ENCODE measurements at regions not wholly inside any gene's neighbourhood (a gene's known extent, or its start where the extent isn't known, plus 50 kb on each side); places are given as distances from the start of the nearest gene placed in this dataset.

GRCh38 chr22:19656541-19657251 is 57.6 kb upstream of the SEPTIN5 start:
- no peak for TF ChIP-seq CTCF (IDR thresholded peaks at IDR 0.05; ENCODE audit: borderline replicate concordance, extremely low read depth, low read length, poor library complexity, severe bottlenecking)
- TF ChIP-seq EZH2 (IDR thresholded peaks at IDR 0.05; ENCODE audit: borderline replicate concordance, low read depth, low read length, severe bottlenecking): no peak
